Hematopoietic multipotent progenitor cell treated with erythropoietin and hydrocortisone succinate and interleukin-3 and kit ligand, for 15 days (in vitro differentiated cells): ENCODE measurements at regions not wholly inside any gene's neighbourhood (a gene's known extent, or its start where the extent isn't known, plus 50 kb on each side); places are given as distances from the start of the nearest gene placed in this dataset.

Experiments
- DNase-seq: peaks from one replicate; pipeline ENCODE4 v3.0.0-alpha.2; 2015; ENCODE audit warnings: low spot score

- DNase-seq = no peak
Measured at GRCh38 chr4:19314116-19314515, 937.6 kb upstream of the SLIT2 start.

- no peak for DNase-seq
Measured at GRCh38 chr4:19309378-19309777, 942.3 kb upstream of the SLIT2 start.

DNA sequence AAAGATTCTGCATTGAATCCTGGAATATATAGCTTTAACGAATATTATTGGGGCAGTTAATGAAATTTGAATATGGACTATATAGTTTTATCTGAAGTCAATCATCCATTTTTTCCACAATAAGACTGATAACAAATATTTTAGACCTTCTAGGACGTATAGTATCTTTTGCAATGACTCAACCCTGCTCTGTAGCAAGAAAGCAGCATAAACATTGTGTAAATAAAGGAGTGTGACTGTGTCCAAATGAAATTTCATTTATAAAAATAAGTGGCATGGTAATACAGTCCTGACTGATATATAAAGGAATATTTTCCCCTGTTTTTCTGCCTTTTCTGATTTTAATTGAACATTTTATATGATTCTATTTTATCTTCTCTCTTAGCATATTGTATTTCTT is 947.7 kb upstream of the SLIT2 start:
- no peak for DNase-seq

DNA sequence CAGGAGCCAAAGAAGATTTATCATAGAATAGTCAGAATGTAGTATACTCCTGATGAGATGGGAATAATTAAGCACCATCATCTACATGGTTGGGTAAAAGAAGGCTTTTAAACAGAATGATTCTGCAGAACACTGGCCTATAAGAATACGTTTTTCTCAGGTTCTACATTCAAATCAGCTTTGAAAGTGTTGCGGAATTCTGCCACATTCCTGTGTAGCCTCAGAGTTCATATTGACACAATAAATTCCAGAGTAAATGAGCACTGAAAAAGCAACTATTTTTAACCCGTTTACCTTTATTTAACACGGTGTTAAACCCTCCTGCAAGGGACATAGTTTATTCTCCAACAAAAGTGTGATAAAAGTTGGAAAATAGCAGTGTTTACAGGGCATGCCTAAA is 950.2 kb upstream of the SLIT2 start:
- DNase-seq = no peak

DNA sequence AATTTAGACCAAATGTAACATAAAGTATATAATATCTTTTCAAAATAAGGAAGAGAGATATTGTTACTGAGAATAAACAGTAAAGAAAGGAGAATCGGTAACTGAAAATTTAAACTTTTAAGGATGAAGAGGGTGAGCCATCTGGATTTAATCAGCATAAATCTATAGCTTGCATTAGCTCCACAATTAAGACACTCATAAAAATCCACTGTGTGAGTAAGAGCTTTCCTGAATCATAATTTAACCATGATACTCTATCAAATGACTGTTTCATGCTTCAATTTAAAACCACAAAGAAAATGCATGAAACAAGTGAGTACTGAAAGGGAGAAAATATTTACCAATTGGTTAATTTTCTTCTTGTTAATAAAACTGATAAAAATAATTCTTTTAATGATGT is 951.5 kb upstream of the SLIT2 start:
- DNase-seq = no peak

- DNase-seq = no peak
Measured at GRCh38 chr4:19298998-19299397, 952.7 kb upstream of the SLIT2 start.

DNA sequence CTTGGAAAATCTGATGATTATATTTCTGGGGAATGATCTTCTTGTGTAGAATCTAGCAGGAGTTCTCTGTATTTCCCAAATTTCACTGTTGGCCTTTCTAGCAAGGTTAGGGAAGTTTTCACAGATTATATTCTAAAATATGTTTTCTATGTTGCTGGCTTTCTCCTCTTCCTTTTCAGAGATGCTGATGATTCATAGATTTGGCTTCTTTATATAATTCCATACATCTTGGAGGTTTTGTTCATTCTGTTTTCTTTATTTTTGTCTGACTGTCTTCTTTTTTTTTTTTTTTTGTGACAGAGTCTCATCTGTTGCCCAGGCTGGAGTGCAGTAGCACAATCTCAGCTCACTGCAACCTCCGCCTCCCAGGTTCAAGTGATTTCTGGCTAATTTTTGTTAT is 957.9 kb upstream of the SLIT2 start:
- DNase-seq = no peak

- DNase-seq = no peak
Measured at GRCh38 chr4:19293080-19293479, 958.6 kb upstream of the SLIT2 start.

GRCh38 chr4:19286924-19287323 is 964.8 kb upstream of the SLIT2 start:
- DNase-seq = no peak

GRCh38 chr4:19285146-19285545 is 966.6 kb upstream of the SLIT2 start:
- no peak for DNase-seq

DNA sequence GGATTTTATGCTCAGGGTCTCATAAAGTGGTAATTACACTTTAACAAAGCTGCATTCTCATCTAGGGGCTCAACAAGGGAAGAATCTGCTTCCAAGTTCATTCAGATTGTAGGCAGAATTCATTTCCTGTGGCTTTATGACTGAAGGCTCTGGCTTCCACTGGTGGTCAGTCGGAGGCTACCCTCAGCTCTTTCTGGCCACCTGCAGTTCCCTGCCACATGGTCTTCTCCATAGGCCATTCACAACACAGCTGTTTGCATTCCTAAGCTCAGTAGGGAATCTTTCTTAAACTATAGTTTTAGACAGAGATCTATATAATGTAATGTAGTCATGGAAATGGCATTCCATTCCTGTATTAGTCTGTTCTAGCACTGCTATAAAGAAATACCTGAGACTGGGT is 973.0 kb upstream of the SLIT2 start:
- no peak for DNase-seq

DNA sequence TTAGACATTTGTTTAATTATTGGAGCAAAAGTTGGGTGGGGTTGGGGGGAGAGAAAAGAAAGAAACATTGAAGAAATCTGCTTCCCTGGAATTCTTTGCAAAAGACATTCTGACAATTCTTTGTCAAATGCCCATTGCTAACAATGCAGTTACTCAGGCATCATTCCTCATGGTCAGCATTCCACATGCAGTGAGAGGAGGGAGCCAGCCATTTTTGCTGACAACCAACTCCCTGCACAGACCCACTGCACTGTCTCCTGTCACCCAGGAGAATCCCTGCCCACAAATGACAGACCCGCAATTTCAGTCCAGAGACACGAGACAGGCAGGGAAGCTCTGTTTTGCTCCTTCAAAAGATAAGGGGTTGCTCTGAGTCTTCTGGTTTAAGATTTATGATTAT is 985.1 kb upstream of the SLIT2 start:
- no peak for DNase-seq

DNA sequence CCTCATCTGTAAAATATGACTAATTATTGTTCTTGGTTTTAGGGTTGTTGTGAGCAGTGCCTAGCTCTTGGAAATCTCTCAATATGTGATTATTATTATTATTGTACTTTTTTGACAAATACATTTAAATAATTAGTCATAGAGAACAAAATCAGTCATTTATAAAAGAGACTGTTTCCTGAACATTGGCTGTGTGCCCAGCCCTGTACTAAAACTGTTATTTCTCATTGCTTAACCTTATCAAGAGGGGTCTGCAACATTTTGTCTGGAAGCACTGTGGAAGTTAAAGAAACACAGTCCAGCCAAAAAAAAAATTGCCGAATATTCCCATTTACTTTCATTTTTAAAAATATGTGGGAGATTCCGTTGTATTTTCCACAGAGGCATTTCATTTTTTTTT is 989.2 kb upstream of the SLIT2 start:
- DNase-seq = no peak

DNA sequence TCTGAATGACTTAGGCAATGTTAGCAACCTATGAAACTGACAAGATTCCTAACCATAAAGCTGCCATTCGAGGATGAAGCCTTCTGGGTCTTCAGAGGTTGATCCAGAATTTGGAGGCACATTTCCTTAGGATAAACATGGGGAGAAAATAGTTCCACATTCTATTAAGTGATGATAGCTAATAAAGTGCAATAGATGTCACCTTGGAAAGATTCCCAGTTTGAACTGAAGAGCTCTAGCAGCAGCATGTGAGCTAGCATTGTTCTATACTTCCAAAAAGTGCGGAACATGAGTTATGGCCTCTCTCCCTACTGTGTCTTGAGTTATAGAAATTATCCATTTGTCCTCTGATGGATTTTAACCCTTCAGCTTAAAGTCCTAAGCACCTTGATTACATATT is 991.4 kb upstream of the SLIT2 start:
- DNase-seq = no peak

DNA sequence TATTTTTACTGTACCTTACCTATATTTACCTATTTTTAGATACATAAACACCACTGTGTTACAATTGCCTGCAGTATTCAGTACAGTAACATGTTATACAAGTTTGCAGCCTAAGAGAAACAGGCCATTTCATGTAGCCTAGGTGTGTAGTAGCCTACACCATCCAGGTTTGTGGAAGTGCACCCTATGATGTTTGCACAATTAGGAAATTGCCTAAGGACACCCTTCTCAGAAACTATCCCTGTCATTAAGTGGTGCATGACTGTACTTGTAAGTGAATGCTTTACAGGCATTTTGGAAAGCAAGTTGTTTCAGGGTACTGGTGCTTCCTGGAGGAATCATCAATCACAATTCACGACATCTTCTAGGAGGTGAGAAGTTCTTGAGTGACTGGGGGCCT is 991.8 kb upstream of the SLIT2 start:
- DNase-seq = no peak

- DNase-seq = no peak
Measured at GRCh38 chr4:19256823-19257222, 994.9 kb upstream of the SLIT2 start.

- no peak for DNase-seq
Measured at GRCh38 chr4:19254486-19254885, 997.2 kb upstream of the SLIT2 start.

DNA sequence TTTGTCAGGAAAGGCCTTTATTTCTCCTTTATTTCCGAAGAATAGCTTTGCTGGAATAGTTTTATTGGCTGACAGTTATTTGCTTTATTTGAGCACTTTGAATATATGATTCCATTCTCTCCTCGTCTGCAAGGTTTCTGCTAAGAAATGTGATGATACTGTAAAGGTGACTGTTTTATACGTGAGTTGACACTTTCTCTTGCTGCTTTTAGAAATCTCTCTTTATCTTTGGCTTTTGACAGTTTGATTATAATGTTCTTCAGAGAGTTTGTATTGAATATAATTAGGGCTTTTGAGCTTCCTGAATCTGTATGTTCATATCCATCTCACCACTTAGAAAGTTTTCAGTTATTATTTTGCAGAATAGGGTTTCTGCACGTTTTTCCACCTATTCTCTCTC is 1003.7 kb upstream of the SLIT2 start:
- no peak for DNase-seq

DNA sequence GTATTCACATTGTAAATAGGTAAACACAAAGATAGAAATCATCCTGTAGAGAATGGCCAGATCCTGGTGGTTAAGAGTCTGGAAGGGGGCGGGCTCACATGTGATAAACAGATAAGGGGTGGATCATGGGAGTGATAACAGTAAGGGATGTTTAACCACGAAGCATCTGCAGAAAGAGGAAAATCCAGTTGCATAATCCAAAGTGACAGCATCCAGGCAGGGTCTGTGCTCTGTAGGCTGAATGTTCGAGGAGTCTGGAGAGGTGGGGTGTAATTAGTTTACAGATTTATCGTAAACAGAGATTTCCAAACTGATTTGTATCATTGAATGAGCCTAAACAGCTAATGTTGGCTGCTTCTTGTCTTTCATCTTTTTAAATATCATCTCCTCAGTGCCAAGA is 1009.8 kb upstream of the SLIT2 start:
- no peak for DNase-seq

DNA sequence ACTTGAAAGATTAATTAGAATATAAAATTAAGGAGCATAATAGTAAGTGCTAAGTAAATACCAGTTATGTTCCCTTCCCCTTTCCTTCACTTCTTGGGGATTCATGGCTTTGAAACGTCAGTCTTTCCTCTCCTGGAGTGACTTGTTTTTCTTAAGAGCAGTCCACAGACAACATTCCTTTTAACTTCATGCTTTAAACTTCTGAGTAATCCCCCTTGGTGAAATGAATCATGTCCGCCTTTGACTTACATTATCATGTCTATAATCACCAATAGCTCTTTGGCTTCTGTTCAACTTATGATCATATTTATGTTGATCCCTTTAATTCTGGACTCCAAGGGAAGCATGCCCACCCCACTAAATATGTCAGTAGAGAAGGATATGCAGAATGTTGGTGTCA is 1012.1 kb upstream of the SLIT2 start:
- no peak for DNase-seq

DNA sequence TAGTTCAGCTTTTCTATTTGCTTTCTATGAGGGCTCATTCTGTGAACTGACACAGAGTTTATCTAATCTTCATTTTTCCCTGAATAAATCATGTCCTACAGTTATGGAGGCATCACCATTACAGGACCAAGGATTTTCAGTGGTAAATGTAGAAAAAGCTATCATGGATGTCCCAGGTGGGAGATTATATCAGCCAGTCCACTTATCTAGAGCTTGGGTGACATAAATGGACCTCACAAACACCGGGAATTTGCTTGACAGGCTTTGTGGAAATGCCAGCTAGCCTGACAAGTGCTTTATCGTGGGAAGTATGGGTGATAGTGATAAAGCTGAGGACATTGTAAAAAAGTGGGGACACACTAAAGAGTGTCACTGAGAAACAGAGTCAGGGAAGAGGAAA is 1015.2 kb upstream of the SLIT2 start:
- DNase-seq = no peak

- no peak for DNase-seq
Measured at GRCh38 chr4:19230906-19231545, 1020.7 kb upstream of the SLIT2 start.

- no peak for DNase-seq
Measured at GRCh38 chr4:19227701-19228100, 1024.0 kb upstream of the SLIT2 start.

DNA sequence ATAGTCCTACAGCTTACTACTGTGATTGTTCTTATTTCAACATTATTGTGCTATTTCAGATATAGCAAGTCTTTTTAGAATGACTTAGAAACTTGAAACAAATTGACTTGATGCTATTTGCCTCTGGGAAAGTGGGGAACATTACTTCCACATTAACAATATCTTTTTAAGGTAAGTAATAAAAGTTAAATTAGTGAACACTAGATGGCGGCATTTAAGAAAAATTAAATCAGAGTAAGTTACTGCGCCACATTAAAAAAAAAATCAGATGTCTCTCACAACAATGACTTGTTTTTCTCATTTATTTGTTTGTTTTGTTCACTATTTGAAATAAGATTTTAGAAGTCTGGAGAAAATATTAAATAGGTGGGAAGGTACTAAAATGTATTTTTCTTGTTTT is 1026.9 kb upstream of the SLIT2 start:
- no peak for DNase-seq

DNA sequence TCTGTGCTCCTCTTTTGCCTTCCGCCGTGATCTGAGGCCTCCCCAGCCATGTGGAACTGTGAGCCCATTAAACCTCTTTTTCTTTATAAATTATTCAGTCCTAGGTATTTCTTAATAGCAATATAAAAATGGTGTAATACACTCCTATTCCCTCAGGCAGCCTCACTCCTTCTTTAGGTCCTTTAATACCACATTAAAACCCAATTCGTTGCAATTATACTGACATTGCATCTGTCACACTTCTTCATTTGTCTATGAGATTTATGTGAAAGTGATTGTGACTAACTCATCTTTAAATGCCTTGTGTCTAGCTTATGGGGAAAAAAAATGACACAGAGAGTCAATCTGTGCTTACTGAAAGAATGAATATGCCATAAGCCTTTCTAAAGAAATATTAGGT is 1035.2 kb upstream of the SLIT2 start:
- DNase-seq = no peak
